IMR-90 (cell line): ENCODE measurements at regions not wholly inside any gene's neighbourhood (a gene's known extent, or its start where the extent isn't known, plus 50 kb on each side); places are given as distances from the start of the nearest gene placed in this dataset.

Experiments
- ATAC-seq: fragments of 200-7000 bp; cut with Tn5 transposase; 2 replicates; pipeline ENCODE4 v1.9.1; 2020; ENCODE audit warnings: low read depth, mild to moderate bottlenecking, moderate library complexity
- BruUV-seq: library from RNA; stranded (reverse); fragments of 400-500 nt; replicated peaks from 2 replicates; lab custom pipeline; 2021; lab: Mats Ljungman, UMichigan
- CTCF ChIA-PET: fragments of 300-600 bp; formaldehyde crosslinking; extraction: SDS; loops from one replicate; lab custom pipeline; 2021; ENCODE audit warnings: antibody characterized with exemption; lab: Yijun Ruan, JAX
- POLR2A ChIA-PET: fragments of 300-600 bp; sonication (Branson Sonifier 250); formaldehyde crosslinking; loops from one replicate; lab custom pipeline; 2022; ENCODE audit warnings: antibody characterized with exemption; ENCODE audit not compliant: unreplicated experiment; lab: Charles Lee
- DNase-seq: peaks from one replicate; pipeline ENCODE4 v3.0.0; 2013
- H2AFZ ChIP-seq: replicated peaks from 2 replicates; pipeline ENCODE3; 2013; ENCODE audit warnings: low read length, mild to moderate bottlenecking; ENCODE audit not compliant: poor library complexity
- H2AK5ac ChIP-seq: 2 replicates; pipeline ENCODE4 v1.6.1; 2013; ENCODE audit warnings: low read depth, low read length, inconsistent platforms
- H2AK9ac ChIP-seq: replicated peaks from 2 replicates; pipeline ENCODE3; 2013; ENCODE audit warnings: mild to moderate bottlenecking, low read depth, low read length, moderate library complexity; ENCODE audit not compliant: poor library complexity
- H2BK120ac ChIP-seq: 2 replicates; pipeline ENCODE4 v1.6.1; 2013; ENCODE audit warnings: low read depth, low read length, inconsistent platforms
- H2BK15ac ChIP-seq: 3 replicates; pipeline ENCODE4 v1.6.1; 2013; ENCODE audit warnings: low read depth, low read length, inconsistent platforms
- H2BK20ac ChIP-seq: 2 replicates; pipeline ENCODE4 v1.6.1; 2013; ENCODE audit warnings: low read depth, mild to moderate bottlenecking, inconsistent platforms, low read length, moderate library complexity
- H2BK5ac ChIP-seq: 2 replicates; pipeline ENCODE4 v1.6.1; 2013; ENCODE audit warnings: mild to moderate bottlenecking, low read depth, low read length, inconsistent platforms; ENCODE audit not compliant: poor library complexity, severe bottlenecking
- H3K14ac ChIP-seq: replicated peaks from 2 replicates; pipeline ENCODE4 v1.6.1; 2013; ENCODE audit warnings: low read depth, low read length, inconsistent platforms
- H3K18ac ChIP-seq: 2 replicates; pipeline ENCODE4 v1.6.1; 2013; ENCODE audit warnings: low read depth, low read length, control low read depth
- H3K23ac ChIP-seq: 2 replicates; pipeline ENCODE4 v1.6.1; 2013; ENCODE audit warnings: low read depth, low read length, inconsistent platforms
- H3K27ac ChIP-seq: 2 replicates; pipeline ENCODE4 v1.5.1; 2013; ENCODE audit warnings: mild to moderate bottlenecking, control low read depth, low read length; ENCODE audit not compliant: insufficient read depth
- H3K27me3 ChIP-seq: 2 replicates; pipeline ENCODE4 v1.6.1; 2013; ENCODE audit warnings: low read length; ENCODE audit not compliant: control insufficient read depth, insufficient read depth
- H3K36me3 ChIP-seq: 2 replicates; pipeline ENCODE4 v1.6.1; 2013; ENCODE audit warnings: low read length, mixed read lengths; ENCODE audit not compliant: control insufficient read depth, insufficient read depth
- H3K4ac ChIP-seq: 2 replicates; pipeline ENCODE4 v1.6.1; 2013; ENCODE audit warnings: low read depth, low read length, inconsistent platforms
- H3K4me1 ChIP-seq: 2 replicates; pipeline ENCODE4 v1.6.1; 2013; ENCODE audit warnings: low read length, mixed read lengths; ENCODE audit not compliant: control insufficient read depth, insufficient read depth
- H3K4me2 ChIP-seq: 2 replicates; pipeline ENCODE4 v1.6.1; 2013; ENCODE audit warnings: low read depth, mild to moderate bottlenecking, control low read depth, low read length, moderate library complexity
- H3K4me3 ChIP-seq: 2 replicates; pipeline ENCODE4 v1.5.1; 2013; ENCODE audit warnings: low read depth, mild to moderate bottlenecking, control low read depth, low read length, moderate library complexity; ENCODE audit not compliant: insufficient read depth
- H3K56ac ChIP-seq: 2 replicates; pipeline ENCODE4 v1.6.1; 2013; ENCODE audit warnings: low read length, inconsistent platforms; ENCODE audit not compliant: insufficient read depth; ENCODE audit errors: extremely low read depth
- H3K79me1 ChIP-seq, 2 experiments: 2 replicates each; pipeline ENCODE4 v1.6.1; 2013; ENCODE audit warnings: low read length in 2 of 2, inconsistent platforms in 1 of 2, low read depth in 1 of 2
- H3K9ac ChIP-seq: 2 replicates; pipeline ENCODE4 v1.6.1; 2013; ENCODE audit warnings: low read depth, low read length, control low read depth
- H3K9me1 ChIP-seq: 2 replicates; pipeline ENCODE4 v1.6.1; 2013; ENCODE audit warnings: low read length, inconsistent platforms; ENCODE audit not compliant: insufficient read depth
- H3K9me3 ChIP-seq: 2 replicates; pipeline ENCODE4 v1.6.1; 2013; ENCODE audit warnings: low read length; ENCODE audit not compliant: control insufficient read depth, insufficient read depth
- H4K20me1 ChIP-seq: 2 replicates; pipeline ENCODE4 v1.6.1; 2013; ENCODE audit warnings: low read length, inconsistent platforms; ENCODE audit not compliant: insufficient read depth
- H4K5ac ChIP-seq: 2 replicates; pipeline ENCODE4 v1.6.1; 2013; ENCODE audit warnings: mild to moderate bottlenecking, low read depth, low read length, control low read depth
- H4K8ac ChIP-seq, 2 experiments: 2 replicates each; pipeline ENCODE4 v1.6.1; 2013; ENCODE audit warnings: low read depth in 2 of 2, low read length in 2 of 2, control low read depth in 1 of 2, inconsistent platforms in 1 of 2
- H4K91ac ChIP-seq: 2 replicates; pipeline ENCODE4 v1.6.1; 2013; ENCODE audit warnings: low read depth, low read length, inconsistent platforms; ENCODE audit not compliant: insufficient read depth
- BHLHE40 ChIP-seq: fragments of 150-350 bp; IDR thresholded peaks from 2 replicates; pipeline ENCODE4 v1.6.1; 2016; ENCODE audit warnings: mild to moderate bottlenecking, low read depth, low read length
- CEBPB ChIP-seq: IDR thresholded peaks from 2 replicates; pipeline ENCODE4 v1.6.1; 2012; ENCODE audit warnings: low read depth, low read length, improper control_type of control experiment
- CHD1 ChIP-seq: IDR thresholded peaks from 2 replicates; pipeline ENCODE4 v1.6.1; 2012; ENCODE audit warnings: low read depth, low read length, improper control_type of control experiment
- FOS ChIP-seq: fragments of 150-350 bp; IDR thresholded peaks from 2 replicates; pipeline ENCODE4 v1.6.1; 2016; ENCODE audit warnings: low read depth, low read length
- MAFK ChIP-seq: IDR thresholded peaks from 2 replicates; pipeline ENCODE4 v1.6.1; 2012; ENCODE audit warnings: low read depth, low read length, improper control_type of control experiment
- MAZ ChIP-seq: IDR thresholded peaks from 2 replicates; pipeline ENCODE4 v1.6.1; 2012; ENCODE audit warnings: low read depth, mild to moderate bottlenecking, low read length, improper control_type of control experiment, moderate library complexity, borderline replicate concordance
- MXI1 ChIP-seq: IDR thresholded peaks from 2 replicates; pipeline ENCODE4 v1.6.1; 2012; ENCODE audit warnings: low read depth, mild to moderate bottlenecking, low read length, moderate library complexity, borderline replicate concordance
- NFE2L2 ChIP-seq: fragments of 150-350 bp; IDR thresholded peaks from 2 replicates; pipeline ENCODE4 v1.6.1; 2016; ENCODE audit warnings: low read depth, mild to moderate bottlenecking, low read length
- POLR2A ChIP-seq: IDR thresholded peaks from 2 replicates; pipeline ENCODE4 v1.6.1; 2012; ENCODE audit warnings: mild to moderate bottlenecking, low read depth, low read length
- RAD21 ChIP-seq: IDR thresholded peaks from 2 replicates; pipeline ENCODE4 v1.6.1; 2012; ENCODE audit warnings: low read length, improper control_type of control experiment
- RCOR1 ChIP-seq: IDR thresholded peaks from 2 replicates; pipeline ENCODE4 v1.6.1; 2012; ENCODE audit warnings: mild to moderate bottlenecking, low read length, improper control_type of control experiment; ENCODE audit not compliant: insufficient replicate concordance
- RFX5 ChIP-seq: IDR thresholded peaks from 2 replicates; pipeline ENCODE4 v1.8.0; 2012; ENCODE audit warnings: low read depth, mild to moderate bottlenecking, low read length, moderate library complexity
- SMC3 ChIP-seq: fragments of 150-350 bp; IDR thresholded peaks from 2 replicates; pipeline ENCODE4 v1.6.1; 2016; ENCODE audit warnings: low read depth, mild to moderate bottlenecking, antibody characterized with exemption, low read length, moderate library complexity
- WGBS, 2 experiments: methylation state at CpG; one replicate each; pipeline versions ENCODE4 v1.1.5 to v1.1.7; 2013; ENCODE audit warnings: missing lambda C conversion rate in 2 of 2; ENCODE audit not compliant: insufficient read length in 1 of 2; ENCODE audit errors: extremely low coverage in 2 of 2; 5-methylcytosine and 5-hydroxymethylcytosine counted together
- dilution Hi-C: fragments of 300-500 bp; cut with HindIII; formaldehyde crosslinking; loops from one replicate; pipeline ENCODE4 v1.14.3; 2018; ENCODE audit warnings: low sequenced_read_pairs; ENCODE audit not compliant: unreplicated experiment
- in situ Hi-C: fragments of 300-500 bp; cut with MboI; formaldehyde crosslinking; loops from 3 replicates; pipeline ENCODE4 v1.14.3; 2019; ENCODE audit warnings: low sequenced_read_pairs, inconsistent platforms, mixed read lengths
- intact Hi-C: fragments of 100-400 bp; cut with micrococcal nuclease; formaldehyde crosslinking; loops from 2 replicates; pipeline ENCODE4 v1.10.0; 2022
- TF ChIP-seq, protein P1 (sequence below): fragments of 150-350 bp; IDR thresholded peaks from 2 replicates; pipeline ENCODE4 v1.6.1; 2016; ENCODE audit warnings: low read depth, mild to moderate bottlenecking, low read length, moderate library complexity, borderline replicate concordance
- TF ChIP-seq, protein P2 (sequence below): fragments of 150-350 bp; IDR thresholded peaks from 2 replicates; pipeline ENCODE4 v1.6.1; 2017; ENCODE audit warnings: mild to moderate bottlenecking, antibody characterized with exemption, low read length, low read depth
- TF ChIP-seq, protein P3 (sequence below): conservative IDR thresholded peaks from 2 replicates; pipeline ENCODE4 v1.5.1; 2012; ENCODE audit warnings: mild to moderate bottlenecking, low read depth, low read length, improper control_type of control experiment

DNA sequence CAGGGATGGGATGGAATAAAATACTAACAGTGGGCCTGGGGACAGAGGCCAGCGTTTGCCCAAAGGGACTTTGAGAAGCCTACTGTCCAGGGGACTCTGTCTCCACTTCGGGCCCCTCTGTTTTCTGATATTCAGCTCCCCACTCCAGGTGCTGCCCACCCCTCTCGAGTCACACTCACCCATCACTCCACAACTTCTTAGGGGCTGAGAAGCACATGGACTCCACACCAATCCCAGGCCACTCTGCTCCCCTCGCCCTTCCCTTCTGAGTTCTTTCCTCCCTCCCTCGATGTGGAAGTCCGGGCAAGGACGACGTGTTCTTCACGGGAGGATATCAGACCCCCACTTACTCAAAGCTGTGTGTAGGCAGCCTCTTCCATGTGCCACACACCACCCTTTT is 124.5 kb downstream of the BARX1 start:
- TF ChIP-seq SMC3 (no peak), POLR2A (no peak), BHLHE40 (no peak), RAD21 (no peak), MXI1 (no peak), CHD1 (no peak), RFX5 (no peak), MAFK (no peak), CEBPB (no peak), MAZ (no peak), NFE2L2 (no peak), RCOR1 (no peak), FOS (no peak)
- TF ChIP-seq, protein P1, sequence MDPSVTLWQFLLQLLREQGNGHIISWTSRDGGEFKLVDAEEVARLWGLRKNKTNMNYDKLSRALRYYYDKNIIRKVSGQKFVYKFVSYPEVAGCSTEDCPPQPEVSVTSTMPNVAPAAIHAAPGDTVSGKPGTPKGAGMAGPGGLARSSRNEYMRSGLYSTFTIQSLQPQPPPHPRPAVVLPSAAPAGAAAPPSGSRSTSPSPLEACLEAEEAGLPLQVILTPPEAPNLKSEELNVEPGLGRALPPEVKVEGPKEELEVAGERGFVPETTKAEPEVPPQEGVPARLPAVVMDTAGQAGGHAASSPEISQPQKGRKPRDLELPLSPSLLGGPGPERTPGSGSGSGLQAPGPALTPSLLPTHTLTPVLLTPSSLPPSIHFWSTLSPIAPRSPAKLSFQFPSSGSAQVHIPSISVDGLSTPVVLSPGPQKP, result no peak
- TF ChIP-seq, protein P2, sequence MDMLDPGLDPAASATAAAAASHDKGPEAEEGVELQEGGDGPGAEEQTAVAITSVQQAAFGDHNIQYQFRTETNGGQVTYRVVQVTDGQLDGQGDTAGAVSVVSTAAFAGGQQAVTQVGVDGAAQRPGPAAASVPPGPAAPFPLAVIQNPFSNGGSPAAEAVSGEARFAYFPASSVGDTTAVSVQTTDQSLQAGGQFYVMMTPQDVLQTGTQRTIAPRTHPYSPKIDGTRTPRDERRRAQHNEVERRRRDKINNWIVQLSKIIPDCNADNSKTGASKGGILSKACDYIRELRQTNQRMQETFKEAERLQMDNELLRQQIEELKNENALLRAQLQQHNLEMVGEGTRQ, result no peak
- TF ChIP-seq, protein P3, sequence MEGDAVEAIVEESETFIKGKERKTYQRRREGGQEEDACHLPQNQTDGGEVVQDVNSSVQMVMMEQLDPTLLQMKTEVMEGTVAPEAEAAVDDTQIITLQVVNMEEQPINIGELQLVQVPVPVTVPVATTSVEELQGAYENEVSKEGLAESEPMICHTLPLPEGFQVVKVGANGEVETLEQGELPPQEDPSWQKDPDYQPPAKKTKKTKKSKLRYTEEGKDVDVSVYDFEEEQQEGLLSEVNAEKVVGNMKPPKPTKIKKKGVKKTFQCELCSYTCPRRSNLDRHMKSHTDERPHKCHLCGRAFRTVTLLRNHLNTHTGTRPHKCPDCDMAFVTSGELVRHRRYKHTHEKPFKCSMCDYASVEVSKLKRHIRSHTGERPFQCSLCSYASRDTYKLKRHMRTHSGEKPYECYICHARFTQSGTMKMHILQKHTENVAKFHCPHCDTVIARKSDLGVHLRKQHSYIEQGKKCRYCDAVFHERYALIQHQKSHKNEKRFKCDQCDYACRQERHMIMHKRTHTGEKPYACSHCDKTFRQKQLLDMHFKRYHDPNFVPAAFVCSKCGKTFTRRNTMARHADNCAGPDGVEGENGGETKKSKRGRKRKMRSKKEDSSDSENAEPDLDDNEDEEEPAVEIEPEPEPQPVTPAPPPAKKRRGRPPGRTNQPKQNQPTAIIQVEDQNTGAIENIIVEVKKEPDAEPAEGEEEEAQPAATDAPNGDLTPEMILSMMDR, result no peak
- no peak overlapping the region for H3K56ac ChIP-seq
- intact Hi-C loops (no loop called here), dilution Hi-C loops (no loop called here), in situ Hi-C loops (no loop called here)
- no peak overlapping the region for H3K9ac ChIP-seq
- H2AFZ ChIP-seq, result no peak overlapping the region
- H3K18ac ChIP-seq, result no peak overlapping the region
- no peaks in the 10 kb centered on the region for H4K20me1 ChIP-seq
- peaks cover 8% of the 10 kb centered on the region; the same call in 1 of the 2 replicates for H3K27me3 ChIP-seq
- no peak overlapping the region for H4K5ac ChIP-seq
- no peaks in the 10 kb centered on the region for H3K9me1 ChIP-seq
- no peak overlapping the region for H3K4ac ChIP-seq
- no peaks in the 10 kb centered on the region for H3K4me1 ChIP-seq
- 35% methylated on average over 2 of the region's 9 CpGs; no CpG with 5 or more reads in 1 of the 2 experiments for WGBS, 2 experiments
- DNase-seq (no peak), ATAC-seq (no peak)
- H2AK5ac ChIP-seq, result no peak overlapping the region
- H2BK20ac ChIP-seq, result no peak overlapping the region
- H4K91ac ChIP-seq, result no peak overlapping the region
- ChIA-PET CTCF (no interaction called here), POLR2A (no interaction called here)
- H3K79me1 ChIP-seq, result no peaks in the 10 kb centered on the region
- no peak overlapping the region for H4K8ac ChIP-seq
- H3K27ac ChIP-seq, result no peak overlapping the region
- H3K14ac ChIP-seq, result no peak overlapping the region
- no peak overlapping the region for H3K4me2 ChIP-seq
- no peak overlapping the region for H2BK15ac ChIP-seq
- no peak overlapping the region for H2BK5ac ChIP-seq
- H2BK120ac ChIP-seq, result no peak overlapping the region
- H2AK9ac ChIP-seq, result no peak overlapping the region
- no peaks in the 10 kb centered on the region for H3K9me3 ChIP-seq
- H3K4me3 ChIP-seq, result no peak overlapping the region
- no TSS peak for BruUV-seq
- no peaks in the 10 kb centered on the region for H3K36me3 ChIP-seq
- no peak overlapping the region for H3K23ac ChIP-seq
